Testis (tissue), 2 donors: ENCODE measurements at regions not wholly inside any gene's neighbourhood (a gene's known extent, or its start where the extent isn't known, plus 50 kb on each side); places are given as distances from the start of the nearest gene placed in this dataset.

Experiments used
- DNase-seq: peaks from one replicate; pipeline ENCODE4 v3.0.0-alpha.2; 2019
- H3K27ac ChIP-seq, 2 donors: fragments of 200-600 bp; sonication (generic); one replicate each; pipeline ENCODE4 v1.5.1; 2019
- H3K27me3 ChIP-seq: fragments of 200-600 bp; sonication (generic); one replicate; pipeline ENCODE4 v1.5.1; 2019
- H3K36me3 ChIP-seq: fragments of 200-600 bp; sonication (generic); one replicate; pipeline ENCODE4 v1.5.1; 2017; ENCODE audit warnings: low read depth; ENCODE audit errors: missing control alignments
- H3K4me1 ChIP-seq: fragments of 200-600 bp; sonication (generic); one replicate; pipeline ENCODE4 v1.5.1; 2019
- H3K4me3 ChIP-seq, 2 donors: fragments of 200-600 bp; sonication (generic); one replicate each; pipeline ENCODE4 v1.5.1; 2017 to 2019
- H3K9me3 ChIP-seq: fragments of 200-600 bp; sonication (generic); one replicate; pipeline ENCODE4 v1.5.1; 2017
- CTCF ChIP-seq, 3 experiments: fragments of 450-650 bp in 2 of 3; fragments of 200-600 bp in 1 of 3; sonication (generic) in 1 of 3; IDR thresholded peaks; one replicate each; pipeline ENCODE4 v1.5.1; 2016 to 2019; ENCODE audit warnings: antibody characterized with exemption in 3 of 3, mild to moderate bottlenecking in 2 of 3, moderate library complexity in 1 of 3
- POLR2A ChIP-seq: fragments of 450-650 bp; IDR thresholded peaks from one replicate; pipeline ENCODE4 v1.6.1; 2017; ENCODE audit warnings: antibody characterized with exemption, mild to moderate bottlenecking, moderate library complexity
- WGBS, 2 donors: methylation state at CpG; one replicate each; pipeline ENCODE4 v1.1.5; 2018; 5-methylcytosine and 5-hydroxymethylcytosine counted together
- intact Hi-C: fragments of 100-400 bp; cut with DNase I; formaldehyde crosslinking; loops from one replicate; pipeline ENCODE4 v1.15.1; 2023; ENCODE audit warnings: low total_unique reads

- TF ChIP-seq POLR2A (no peak), CTCF (IDR thresholded peaks at IDR 0.05) (no peak)
- intact Hi-C loops = no loop called here
Observed at GRCh38 chr3:18010001-18010400, 267.6 kb upstream of the TBC1D5 start.

GRCh38 chr3:18008706-18009368 is 266.4 kb upstream of the TBC1D5 start:
- Histone ChIP-seq H3K36me3 (no peaks in the 10 kb centered on the region), H3K4me3 (no peak overlapping the region), H3K27ac (no peak overlapping the region), H3K9me3 (no peaks in the 10 kb centered on the region), H3K4me1 (no peaks in the 10 kb centered on the region), H3K27me3 (no peaks in the 10 kb centered on the region)
- DNase-seq = no peak
- intact Hi-C loops = no loop called here
- WGBS, 2 donors = 61 to 63% methylated on average over 5 of the region's 5 CpGs
- TF ChIP-seq CTCF (IDR thresholded peaks at IDR 0.05) (no peak), POLR2A (no peak)

More at GRCh38 chr3:18010001-18010400, 267.6 kb upstream of the TBC1D5 start:
- no peaks in the 10 kb centered on the region for H3K9me3 ChIP-seq
- no peak overlapping the region for H3K27ac ChIP-seq
- no peak overlapping the region for H3K4me3 ChIP-seq
- no peaks in the 10 kb centered on the region for H3K27me3 ChIP-seq
- no peak for DNase-seq
- no peaks in the 10 kb centered on the region for H3K36me3 ChIP-seq
- H3K4me1 ChIP-seq = no peaks in the 10 kb centered on the region
- WGBS, 2 donors = 89 to 93% methylated on average over 4 of the region's 4 CpGs

- H3K4me1 ChIP-seq = no peaks in the 10 kb centered on the region
- H3K4me3 ChIP-seq = no peak overlapping the region
- H3K27ac ChIP-seq = no peak overlapping the region
- TF ChIP-seq POLR2A = no peak
- TF ChIP-seq CTCF (IDR thresholded peaks at IDR 0.05) = no peak
- H3K27me3 ChIP-seq = no peaks in the 10 kb centered on the region
- no peaks in the 10 kb centered on the region for H3K36me3 ChIP-seq
- no peaks in the 10 kb centered on the region for H3K9me3 ChIP-seq
- no peak for DNase-seq
- intact Hi-C loops = no loop called here
- 56 to 73% methylated on average over 1 of the region's 1 CpG for WGBS, 2 donors
Observed at GRCh38 chr3:18007980-18008379, 265.5 kb upstream of the TBC1D5 start.

GRCh38 chr3:17995769-17996168 is 253.3 kb upstream of the TBC1D5 start:
- no peak overlapping the region for H3K4me3 ChIP-seq
- DNase-seq = no peak
- H3K27ac ChIP-seq = no peak overlapping the region
- no peaks in the 10 kb centered on the region for H3K4me1 ChIP-seq
- no peaks in the 10 kb centered on the region for H3K27me3 ChIP-seq
- intact Hi-C loops = no loop called here
- H3K9me3 ChIP-seq = no peaks in the 10 kb centered on the region
- TF ChIP-seq CTCF (IDR thresholded peaks at IDR 0.05) (no peak), POLR2A (no peak)
- H3K36me3 ChIP-seq = no peaks in the 10 kb centered on the region

- no peaks in the 10 kb centered on the region for H3K4me1 ChIP-seq
- no peaks in the 10 kb centered on the region for H3K27me3 ChIP-seq
- no peak overlapping the region for H3K27ac ChIP-seq
- 80 to 93% methylated on average over 7 of the region's 7 CpGs for WGBS, 2 donors
- DNase-seq = no peak
- H3K9me3 ChIP-seq = no peaks in the 10 kb centered on the region
- no peaks in the 10 kb centered on the region for H3K36me3 ChIP-seq
- intact Hi-C loops = no loop called here
- no peak overlapping the region for H3K4me3 ChIP-seq
- TF ChIP-seq POLR2A (no peak), CTCF (IDR thresholded peaks at IDR 0.05) (no peak)
Observed at GRCh38 chr3:17994167-17994566, 251.7 kb upstream of the TBC1D5 start.
